GM21390 (cell line): ENCODE measurements at regions not wholly inside any gene's neighbourhood (a gene's known extent, or its start where the extent isn't known, plus 50 kb on each side); places are given as distances from the start of the nearest gene placed in this dataset.

Source experiments
- ATAC-seq: cut with Tn5 transposase; IDR thresholded peaks from one replicate; pipeline ENCODE4 v1.9.1; 2021; ENCODE audit not compliant: unreplicated experiment

- no peak for ATAC-seq
Observed at GRCh38 chr2:190783513-190784263, 96.9 kb upstream of the GLS start.

- ATAC-seq = no peak
Observed at GRCh38 chr2:190785334-190785733, 95.3 kb upstream of the GLS start.

GRCh38 chr2:190786404-190787166 is 94.0 kb upstream of the GLS start:
- no peak for ATAC-seq

- no peak for ATAC-seq
Observed at GRCh38 chr2:190787743-190788235, 92.8 kb upstream of the GLS start.

GRCh38 chr2:190789074-190790004 is 91.3 kb upstream of the GLS start:
- ATAC-seq = no peak

- ATAC-seq = no peak
Observed at GRCh38 chr2:190791347-190791975, 89.2 kb upstream of the GLS start.

- ATAC-seq = no peak
Observed at GRCh38 chr2:190791976-190792575, 88.5 kb upstream of the GLS start.

- no peak for ATAC-seq
Observed at GRCh38 chr2:190792956-190793888, 87.4 kb upstream of the GLS start.

- ATAC-seq = no peak
Observed at GRCh38 chr2:190794377-190794776, 86.2 kb upstream of the GLS start.

GRCh38 chr2:190794790-190795189 is 85.8 kb upstream of the GLS start:
- no peak for ATAC-seq

- ATAC-seq = no peak
Observed at GRCh38 chr2:190795686-190796085, 84.9 kb upstream of the GLS start.

GRCh38 chr2:190799999-190800398 is 80.6 kb upstream of the GLS start:
- ATAC-seq = no peak

GRCh38 chr2:190800528-190800927 is 80.1 kb upstream of the GLS start:
- no peak for ATAC-seq

GRCh38 chr2:190802129-190802528 is 78.5 kb upstream of the GLS start:
- no peak for ATAC-seq

- no peak for ATAC-seq
Observed at GRCh38 chr2:190802626-190803209, 77.9 kb upstream of the GLS start.

- ATAC-seq = no peak
Observed at GRCh38 chr2:190804182-190804795, 76.3 kb upstream of the GLS start.

GRCh38 chr2:190805126-190805525 is 75.5 kb upstream of the GLS start:
- ATAC-seq = no peak

GRCh38 chr2:190805843-190806242 is 74.8 kb upstream of the GLS start:
- ATAC-seq = no peak
